ENCODE measurements at regions not wholly inside any gene's neighbourhood (a gene's known extent, or its start where the extent isn't known, plus 50 kb on each side); places are given as distances from the start of the nearest gene placed in this dataset.

DNA sequence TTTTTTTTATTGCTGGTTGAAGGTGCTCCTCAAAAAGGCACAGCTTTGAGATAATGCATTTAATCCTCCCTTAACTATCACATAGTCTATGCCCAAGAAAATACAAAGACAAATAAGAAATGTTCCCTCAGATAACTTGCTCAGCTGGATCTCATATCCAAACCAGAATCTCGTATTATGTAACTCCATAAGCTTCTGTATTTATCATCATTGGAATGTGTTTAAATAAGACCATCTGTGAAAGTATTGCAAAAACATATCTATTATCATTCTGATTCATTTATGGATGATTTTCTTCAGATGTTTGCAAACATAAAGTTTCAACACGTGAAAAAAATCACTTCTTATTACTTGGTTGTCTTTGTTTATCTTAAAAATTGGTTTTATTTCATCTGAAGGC is 190.9 kb downstream of the IRS2 start:
- TF ChIP-seq, protein P1, sequence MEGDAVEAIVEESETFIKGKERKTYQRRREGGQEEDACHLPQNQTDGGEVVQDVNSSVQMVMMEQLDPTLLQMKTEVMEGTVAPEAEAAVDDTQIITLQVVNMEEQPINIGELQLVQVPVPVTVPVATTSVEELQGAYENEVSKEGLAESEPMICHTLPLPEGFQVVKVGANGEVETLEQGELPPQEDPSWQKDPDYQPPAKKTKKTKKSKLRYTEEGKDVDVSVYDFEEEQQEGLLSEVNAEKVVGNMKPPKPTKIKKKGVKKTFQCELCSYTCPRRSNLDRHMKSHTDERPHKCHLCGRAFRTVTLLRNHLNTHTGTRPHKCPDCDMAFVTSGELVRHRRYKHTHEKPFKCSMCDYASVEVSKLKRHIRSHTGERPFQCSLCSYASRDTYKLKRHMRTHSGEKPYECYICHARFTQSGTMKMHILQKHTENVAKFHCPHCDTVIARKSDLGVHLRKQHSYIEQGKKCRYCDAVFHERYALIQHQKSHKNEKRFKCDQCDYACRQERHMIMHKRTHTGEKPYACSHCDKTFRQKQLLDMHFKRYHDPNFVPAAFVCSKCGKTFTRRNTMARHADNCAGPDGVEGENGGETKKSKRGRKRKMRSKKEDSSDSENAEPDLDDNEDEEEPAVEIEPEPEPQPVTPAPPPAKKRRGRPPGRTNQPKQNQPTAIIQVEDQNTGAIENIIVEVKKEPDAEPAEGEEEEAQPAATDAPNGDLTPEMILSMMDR (conservative IDR thresholded peaks at IDR 0.05), result no peak
- TF ChIP-seq ZFX (IDR thresholded peaks at IDR 0.05), result no peak
